GM13976 (cell line): ENCODE measurements at regions not wholly inside any gene's neighbourhood (a gene's known extent, or its start where the extent isn't known, plus 50 kb on each side); places are given as distances from the start of the nearest gene placed in this dataset.

Experiments
- DNase-seq: peaks from one replicate; pipeline ENCODE4 v3.0.0; 2012; ENCODE audit warnings: low spot score
- in situ Hi-C: fragments of 300-500 bp; cut with MboI; formaldehyde crosslinking; loops from one replicate; pipeline ENCODE4 v1.12.0; 2022; ENCODE audit warnings: low sequenced_read_pairs, mixed read lengths, inconsistent platforms; ENCODE audit not compliant: unreplicated experiment
- TF ChIP-seq, protein P1 (sequence below): IDR thresholded peaks from 2 replicates; pipeline ENCODE4 v1.5.1; 2012; ENCODE audit warnings: borderline replicate concordance, mild to moderate bottlenecking; ENCODE audit not compliant: insufficient read depth; ENCODE audit errors: extremely low read depth, missing control alignments, control extremely low read depth

DNA sequence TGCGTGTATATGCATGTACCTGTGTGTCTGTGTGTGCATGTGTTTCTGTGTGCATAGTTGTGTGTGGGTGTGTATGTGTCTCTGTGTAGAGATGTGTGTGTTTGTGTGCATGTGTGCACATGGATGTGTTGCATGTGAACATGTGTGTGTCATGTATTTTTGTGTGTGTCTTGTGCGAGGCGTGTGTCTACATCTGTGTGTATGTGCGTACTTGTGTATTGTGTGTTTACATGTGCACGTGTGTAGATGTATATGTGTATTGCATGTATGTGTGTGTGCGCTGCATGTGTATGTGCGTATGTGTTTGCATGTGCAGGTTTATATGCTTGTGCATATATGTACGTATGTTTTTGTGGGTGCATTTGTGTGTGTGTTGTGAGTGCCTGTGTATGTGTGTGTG, 735.2 kb downstream of the GALR1 start:
- in situ Hi-C loops, result no loop called here

DNA sequence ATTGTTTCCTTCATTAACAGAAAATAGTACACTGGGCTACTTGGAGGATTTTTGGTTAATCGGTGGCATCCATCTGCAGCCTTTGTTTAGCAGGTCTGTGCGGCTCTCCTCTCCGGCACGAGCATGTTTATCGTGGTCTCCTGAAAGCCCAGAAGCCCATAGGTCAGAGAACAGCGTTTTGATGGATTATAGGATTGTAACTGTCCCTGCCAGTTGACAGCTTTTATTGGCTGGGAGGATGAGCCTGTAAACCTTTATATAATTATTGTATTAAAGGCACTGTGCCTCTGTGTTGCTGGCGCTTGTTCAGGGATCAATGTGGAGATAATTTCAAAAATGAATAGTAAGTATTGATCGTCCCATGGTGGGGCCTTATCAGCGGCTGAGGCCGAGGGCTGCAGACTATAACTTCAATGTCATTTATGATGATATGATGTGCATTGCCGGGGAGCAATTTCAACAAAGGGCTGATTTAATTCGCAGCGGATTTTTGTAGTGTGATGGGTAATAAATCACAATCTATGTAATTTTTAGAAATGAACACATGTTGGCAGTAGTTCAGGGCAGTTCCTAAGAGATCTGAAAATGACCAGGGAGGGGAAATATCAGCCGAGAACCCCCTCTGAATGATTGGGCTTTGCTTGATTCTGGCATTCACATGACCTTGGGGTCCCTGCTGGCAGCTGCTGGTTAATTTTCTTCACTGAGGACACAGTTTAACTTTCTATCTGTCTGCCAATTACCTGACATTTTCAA, 736.1 kb downstream of the GALR1 start:
- in situ Hi-C loops, result no loop called here
- no peak for DNase-seq
- TF ChIP-seq, protein P1, sequence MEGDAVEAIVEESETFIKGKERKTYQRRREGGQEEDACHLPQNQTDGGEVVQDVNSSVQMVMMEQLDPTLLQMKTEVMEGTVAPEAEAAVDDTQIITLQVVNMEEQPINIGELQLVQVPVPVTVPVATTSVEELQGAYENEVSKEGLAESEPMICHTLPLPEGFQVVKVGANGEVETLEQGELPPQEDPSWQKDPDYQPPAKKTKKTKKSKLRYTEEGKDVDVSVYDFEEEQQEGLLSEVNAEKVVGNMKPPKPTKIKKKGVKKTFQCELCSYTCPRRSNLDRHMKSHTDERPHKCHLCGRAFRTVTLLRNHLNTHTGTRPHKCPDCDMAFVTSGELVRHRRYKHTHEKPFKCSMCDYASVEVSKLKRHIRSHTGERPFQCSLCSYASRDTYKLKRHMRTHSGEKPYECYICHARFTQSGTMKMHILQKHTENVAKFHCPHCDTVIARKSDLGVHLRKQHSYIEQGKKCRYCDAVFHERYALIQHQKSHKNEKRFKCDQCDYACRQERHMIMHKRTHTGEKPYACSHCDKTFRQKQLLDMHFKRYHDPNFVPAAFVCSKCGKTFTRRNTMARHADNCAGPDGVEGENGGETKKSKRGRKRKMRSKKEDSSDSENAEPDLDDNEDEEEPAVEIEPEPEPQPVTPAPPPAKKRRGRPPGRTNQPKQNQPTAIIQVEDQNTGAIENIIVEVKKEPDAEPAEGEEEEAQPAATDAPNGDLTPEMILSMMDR, result no peak

More for the DNA sequence above, 735.2 kb downstream of the GALR1 start:
- DNase-seq, result no peak
- TF ChIP-seq, protein P1, result no peak

DNA sequence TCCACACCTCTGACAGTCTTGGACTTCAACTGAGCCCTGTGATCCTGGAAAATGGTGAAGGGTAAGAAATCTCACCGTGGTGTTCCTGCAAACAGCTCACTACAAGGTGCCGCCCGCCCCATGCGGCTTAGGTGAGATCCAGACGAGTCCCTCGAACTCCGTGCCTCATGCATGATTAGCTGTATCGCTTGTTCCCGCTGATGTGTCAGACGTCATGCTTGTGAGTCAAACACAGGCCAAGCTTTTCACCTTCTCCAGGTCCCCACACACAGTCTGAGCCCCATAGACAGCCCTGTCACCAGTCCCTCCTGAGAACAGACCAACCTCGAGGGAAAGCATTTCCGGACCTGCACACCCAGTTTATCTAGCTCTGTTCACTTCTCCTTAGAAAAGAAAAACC, 740.5 kb downstream of the GALR1 start:
- in situ Hi-C loops, result no loop called here
- no peak for DNase-seq
- TF ChIP-seq, protein P1, result no peak

DNA sequence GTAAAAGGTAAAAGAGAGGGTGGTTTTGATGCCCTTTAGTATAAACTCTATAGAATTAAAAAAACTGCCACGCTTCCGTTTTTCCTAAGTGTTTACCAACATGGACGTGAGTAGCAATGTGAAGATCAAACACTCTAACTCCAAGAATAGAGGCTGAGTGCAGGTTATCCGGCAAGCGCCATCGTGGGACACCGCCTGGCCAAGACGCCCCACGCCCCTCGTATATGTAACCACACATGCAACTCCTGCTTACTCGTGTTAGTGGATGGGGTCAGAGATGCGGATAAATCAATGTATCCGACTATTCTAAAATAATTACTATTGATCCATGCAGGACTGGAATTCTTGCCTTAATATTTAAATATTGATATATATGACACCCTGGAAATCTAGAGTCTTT, 741.3 kb downstream of the GALR1 start:
- DNase-seq, result no peak
- in situ Hi-C loops, result no loop called here
- TF ChIP-seq, protein P1, result no peak

DNA sequence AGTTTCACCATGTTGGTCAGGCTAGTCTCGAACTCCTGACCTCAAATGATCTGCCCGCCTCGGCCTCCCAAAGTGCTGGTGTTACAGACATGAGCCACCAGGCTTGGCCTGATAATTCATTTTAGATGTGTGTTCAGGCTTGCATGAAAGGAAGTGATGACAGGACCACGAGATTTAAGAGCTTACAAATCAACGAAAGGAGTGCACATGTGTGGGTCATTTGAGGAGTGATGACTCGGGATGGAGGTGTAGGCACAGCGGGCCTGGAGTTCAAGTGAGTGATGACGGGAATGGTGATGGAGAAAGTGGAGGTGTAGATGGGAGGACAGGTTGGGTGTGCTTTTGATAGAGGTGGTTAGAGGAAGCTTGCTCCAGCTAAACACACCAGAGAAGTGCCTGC, 742.4 kb downstream of the GALR1 start:
- TF ChIP-seq, protein P1, result no peak
- in situ Hi-C loops, result no loop called here
- no peak for DNase-seq

DNA sequence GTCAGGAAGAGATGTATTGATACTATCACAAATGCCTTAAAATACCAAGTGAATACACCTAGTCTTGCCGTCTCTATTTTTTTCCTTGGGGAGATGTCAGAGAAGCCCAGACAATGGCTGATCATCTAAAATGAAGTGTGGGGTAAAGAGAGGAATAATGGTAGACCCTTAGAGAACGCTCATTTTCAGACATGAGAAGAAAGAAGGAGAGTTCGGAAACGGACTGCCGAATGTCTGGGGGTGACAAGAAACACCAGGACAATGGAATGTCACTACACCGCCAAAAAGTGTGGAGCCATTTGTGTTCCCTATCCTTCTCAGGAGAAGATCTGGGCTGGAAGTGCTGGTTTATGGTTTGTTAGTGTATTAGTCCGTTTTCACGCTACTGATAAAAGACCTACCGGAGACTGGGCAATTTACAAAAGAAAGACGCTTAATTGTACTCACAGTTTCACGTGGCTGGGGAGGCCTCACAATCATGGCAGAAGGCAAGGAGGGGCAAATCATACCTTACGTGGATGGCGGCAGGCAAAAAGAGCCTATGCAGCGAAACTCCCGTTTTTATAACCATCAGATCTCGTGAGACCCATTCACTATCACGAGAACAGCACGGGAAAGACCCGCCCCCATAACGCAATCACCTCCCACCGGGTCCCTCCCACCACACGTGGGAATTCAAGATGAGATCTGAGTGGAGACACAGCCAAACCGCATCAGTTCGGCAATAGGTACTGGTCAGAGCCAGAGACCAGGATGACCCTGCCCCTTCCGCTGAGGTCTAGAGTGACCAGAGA, 743.7 kb downstream of the GALR1 start:
- TF ChIP-seq, protein P1, result no peak
- DNase-seq, result no peak
- in situ Hi-C loops, result no loop called here
